ENCODE measurements at regions not wholly inside any gene's neighbourhood (a gene's known extent, or its start where the extent isn't known, plus 50 kb on each side); places are given as distances from the start of the nearest gene placed in this dataset.

- DNase-seq: no peak
Measured at GRCh38 chr7:21099432-21099831, 312.7 kb upstream of the SP8 start.

- no peak for DNase-seq
Measured at GRCh38 chr7:21099955-21100354, 313.3 kb upstream of the SP8 start.

- no peak for DNase-seq
Measured at GRCh38 chr7:21101541-21101940, 314.9 kb upstream of the SP8 start.

GRCh38 chr7:21103426-21104123 lies 316.9 kb upstream of the SP8 start:
- DNase-seq: no peak

- DNase-seq: no peak
Measured at GRCh38 chr7:21104124-21104500, 317.4 kb upstream of the SP8 start.

DNA sequence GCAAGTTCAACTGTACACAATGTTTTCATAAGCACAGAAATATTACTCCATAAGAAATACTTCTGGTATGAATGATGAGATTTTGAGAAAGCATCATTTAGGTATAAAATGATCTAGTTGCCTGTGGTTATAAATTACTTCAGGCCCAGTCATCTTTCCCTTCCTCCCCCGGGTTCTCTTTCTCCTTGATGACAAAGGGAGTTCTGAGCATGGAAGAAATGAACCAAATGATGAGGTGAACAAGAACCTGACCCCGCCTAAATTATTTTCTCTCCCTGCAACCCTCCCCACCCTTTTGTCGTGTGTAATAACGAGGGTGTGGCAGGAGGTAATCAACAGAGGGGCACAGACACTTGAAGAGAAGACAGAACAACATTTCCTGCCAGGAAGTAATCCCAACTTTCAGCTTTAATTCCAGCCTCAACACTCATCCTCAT lies 319.6 kb upstream of the SP8 start:
- no peak for DNase-seq

GRCh38 chr7:21107101-21107500 lies 320.4 kb upstream of the SP8 start:
- DNase-seq: no peak

DNA sequence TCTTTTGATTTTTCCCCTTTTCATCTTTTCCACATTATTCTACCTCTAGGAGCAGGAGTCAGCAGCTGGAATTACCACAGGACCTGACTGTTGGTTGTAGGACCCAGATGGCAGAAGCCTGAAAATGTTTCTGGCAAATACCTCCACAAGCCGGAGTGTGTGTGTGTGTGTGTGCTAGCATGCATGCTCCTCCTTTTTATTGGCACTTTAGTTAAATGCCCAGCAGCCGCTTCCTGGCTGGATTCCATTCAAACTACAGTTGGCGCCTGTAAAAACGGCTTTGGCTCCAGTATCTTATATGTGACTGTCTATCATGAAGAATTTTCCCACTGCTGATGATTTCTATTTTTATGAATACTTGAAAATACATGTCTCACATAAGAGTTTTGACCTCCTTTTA lies 319.7 kb upstream of the SP4 start:
- no peak for DNase-seq

- DNase-seq: no peak
Measured at GRCh38 chr7:21113609-21114415, 314.1 kb upstream of the SP4 start.

DNA sequence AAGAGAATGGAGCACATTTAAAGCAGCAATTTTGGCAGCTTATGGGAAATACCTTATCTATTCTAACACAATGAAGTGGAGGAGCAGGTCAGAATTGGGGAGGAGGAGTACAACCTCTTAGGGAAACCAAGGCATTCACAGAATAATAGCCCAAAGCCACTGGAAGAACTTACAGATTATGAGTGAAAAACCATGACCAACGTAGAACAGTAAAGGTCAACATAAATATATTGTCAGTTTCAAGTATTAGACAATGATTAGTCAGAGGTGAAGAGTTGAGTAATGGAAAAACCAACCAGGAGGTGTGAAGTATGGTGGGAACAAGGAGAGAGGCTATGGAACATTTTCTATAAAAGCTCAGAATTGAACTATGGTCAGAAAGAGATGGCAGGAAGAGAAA lies 304.3 kb upstream of the SP4 start:
- no peak for DNase-seq

DNA sequence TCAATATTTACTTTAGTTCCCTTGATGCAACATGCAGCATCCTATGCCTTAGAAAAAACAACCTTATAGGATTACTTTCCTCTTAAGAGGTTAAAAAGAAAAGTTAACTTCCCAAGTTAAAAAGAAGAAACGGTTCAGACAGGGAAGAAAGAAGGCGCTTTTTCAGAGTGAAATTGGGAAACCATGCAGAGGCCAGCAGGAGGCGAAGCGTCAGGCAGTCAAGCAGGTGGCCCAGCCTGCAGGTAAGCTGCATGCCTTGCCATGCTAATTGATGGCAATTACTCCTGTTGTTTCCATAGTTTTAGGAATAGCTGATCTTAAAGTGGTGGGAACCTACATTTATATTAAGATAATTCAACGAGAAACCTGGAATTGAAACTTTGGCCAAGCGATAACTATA lies 302.6 kb upstream of the SP4 start:
- no peak for DNase-seq

- DNase-seq: no peak
Measured at GRCh38 chr7:21128062-21128817, 299.6 kb upstream of the SP4 start.

GRCh38 chr7:21131897-21132296 lies 296.0 kb upstream of the SP4 start:
- DNase-seq: no peak

DNA sequence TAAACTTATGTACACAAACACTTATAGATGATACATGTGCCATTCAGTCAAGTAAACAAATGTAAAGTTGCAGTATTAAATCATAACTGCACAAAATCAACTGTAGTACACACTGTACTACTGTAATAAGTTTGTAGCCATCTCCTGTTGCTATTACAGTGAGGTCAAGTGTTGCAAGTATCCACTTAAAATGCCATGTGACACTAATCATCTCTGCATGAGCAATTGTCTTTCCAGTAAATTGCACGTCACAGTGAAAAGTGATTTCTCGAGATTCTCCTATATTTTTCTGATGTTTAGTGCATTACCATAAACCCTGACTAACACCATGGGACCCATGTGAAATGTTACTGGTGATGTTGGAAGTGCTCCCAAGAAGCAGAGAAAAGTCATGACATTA lies 293.3 kb upstream of the SP4 start:
- DNase-seq: no peak

- no peak for DNase-seq
Measured at GRCh38 chr7:21135437-21135836, 292.4 kb upstream of the SP4 start.

DNA sequence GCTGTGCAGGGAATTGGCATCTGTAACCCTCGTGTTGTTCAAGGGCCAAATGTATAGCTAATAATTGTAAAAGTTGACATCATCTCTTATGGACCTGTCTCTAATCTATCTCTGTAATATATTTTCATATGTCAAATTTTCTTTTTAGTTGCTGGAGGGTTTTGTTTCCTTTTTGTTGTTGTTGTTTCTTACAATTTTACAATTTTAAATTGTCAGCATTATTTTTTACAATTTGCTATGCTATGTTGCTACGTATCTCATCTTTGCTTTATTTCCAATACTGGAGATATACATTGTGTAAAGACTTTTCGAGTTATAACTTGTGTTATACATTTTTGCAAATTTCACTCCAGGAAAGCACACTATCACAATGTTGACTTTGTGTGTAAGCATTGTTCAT lies 290.2 kb upstream of the SP4 start:
- no peak for DNase-seq

GRCh38 chr7:21140622-21141021 lies 287.3 kb upstream of the SP4 start:
- no peak for DNase-seq

DNA sequence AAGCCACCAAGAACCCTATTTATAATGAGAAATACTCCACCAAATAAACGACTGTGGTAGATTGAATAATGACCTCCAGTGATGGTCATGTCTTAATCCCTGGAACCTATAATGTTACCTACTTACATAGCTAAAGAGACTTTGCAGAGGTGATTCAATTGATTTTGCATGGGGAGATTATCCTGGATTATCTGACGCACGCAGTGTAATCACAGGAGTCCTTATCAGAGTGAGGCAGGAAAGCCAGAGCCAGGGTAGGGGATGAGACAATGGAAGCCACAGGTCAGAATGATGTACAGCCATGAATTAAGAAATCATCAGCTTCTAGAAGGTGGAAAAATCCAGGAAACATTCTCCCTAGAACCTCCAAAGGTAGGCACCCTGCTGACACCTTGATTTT lies 286.4 kb upstream of the SP4 start:
- DNase-seq: no peak

DNA sequence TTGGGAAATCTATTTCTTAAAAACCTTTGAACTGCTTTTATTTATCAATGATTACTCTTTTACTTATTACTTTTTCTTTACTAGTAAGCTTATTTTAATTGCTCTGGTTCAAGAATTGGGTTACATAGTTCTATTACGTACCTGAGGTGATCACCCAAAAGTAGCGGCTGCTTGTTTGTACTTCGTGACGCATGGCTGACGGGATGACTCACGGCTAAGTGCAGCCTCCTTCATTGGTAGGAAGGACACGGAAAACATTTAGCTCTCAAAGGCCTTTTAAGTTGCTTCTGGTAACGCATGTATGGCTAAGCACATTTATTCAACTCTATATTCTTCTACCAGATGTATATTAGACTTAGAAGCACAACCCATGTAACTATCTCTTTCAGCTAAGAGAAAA lies 285.8 kb upstream of the SP4 start:
- DNase-seq: no peak

- no peak for DNase-seq
Measured at GRCh38 chr7:21146642-21147423, 281.1 kb upstream of the SP4 start.

- DNase-seq: no peak
Measured at GRCh38 chr7:21149809-21150208, 278.1 kb upstream of the SP4 start.

- no peak for DNase-seq
Measured at GRCh38 chr7:21154614-21155013, 273.3 kb upstream of the SP4 start.

DNA sequence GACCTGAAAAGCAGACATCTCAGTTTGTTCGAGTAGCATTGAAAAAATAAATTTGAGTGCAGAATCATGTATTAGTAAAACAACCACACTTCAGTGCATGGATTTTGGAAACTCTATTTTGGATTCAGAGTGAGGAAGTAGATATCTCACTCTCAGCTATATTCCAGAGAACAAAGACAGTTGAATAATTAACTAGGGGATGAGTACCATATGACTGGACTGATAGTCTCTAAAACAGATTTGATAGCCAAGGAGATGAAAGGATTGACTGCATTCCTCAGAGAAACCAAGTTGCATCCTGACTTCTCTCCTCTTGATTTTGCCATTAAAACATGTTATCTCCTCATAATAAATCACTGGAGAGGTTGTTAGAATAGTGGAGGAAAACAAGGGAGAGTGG lies 268.4 kb upstream of the SP4 start:
- no peak for DNase-seq
